GM19351 (cell line): ENCODE measurements at regions not wholly inside any gene's neighbourhood (a gene's known extent, or its start where the extent isn't known, plus 50 kb on each side); places are given as distances from the start of the nearest gene placed in this dataset.
A peak's percentile ranks its signal among the peaks of the same experiment; 100 is the strongest.

Source experiments
- ATAC-seq: cut with Tn5 transposase; IDR thresholded peaks from one replicate; pipeline ENCODE4 v1.9.1; 2021; ENCODE audit warnings: mild to moderate bottlenecking, moderate library complexity; ENCODE audit not compliant: unreplicated experiment

- no peak for ATAC-seq
Measured at GRCh38 chr1:58430421-58431275, 115.9 kb downstream of the OMA1 start.

- ATAC-seq, result no peak
Measured at GRCh38 chr1:58426918-58427317, 119.6 kb downstream of the OMA1 start.

- no peak for ATAC-seq
Measured at GRCh38 chr1:58422436-58422835, 124.1 kb downstream of the OMA1 start.

GRCh38 chr1:58418283-58419228 lies 128.0 kb downstream of the OMA1 start:
- no peak for ATAC-seq

DNA sequence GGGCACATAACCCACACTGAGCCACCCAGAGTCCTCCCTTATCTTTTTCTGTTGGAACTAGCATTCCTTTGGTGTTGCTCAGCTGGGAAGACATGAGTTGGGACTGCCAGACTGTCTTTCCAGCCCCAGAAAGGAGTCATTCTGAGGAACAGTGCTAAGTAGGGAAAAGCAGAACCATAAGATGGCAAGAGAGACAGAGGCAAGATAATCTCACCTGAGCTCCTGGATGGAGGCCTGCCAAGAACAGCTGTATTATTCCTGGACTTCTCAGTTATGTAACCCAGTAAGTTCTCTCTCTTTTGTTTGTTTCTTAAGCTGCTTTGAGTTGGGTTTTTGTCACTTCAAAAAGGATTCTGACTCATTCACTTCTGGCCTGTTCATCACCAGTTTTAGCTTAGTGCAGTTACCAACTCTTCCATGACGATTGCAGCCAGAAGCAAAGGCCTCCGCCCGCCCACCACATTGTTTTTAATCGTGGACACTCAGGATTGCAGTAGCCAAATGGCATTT lies 134.4 kb downstream of the OMA1 start:
- no peak for ATAC-seq

GRCh38 chr1:58409890-58410289 lies 136.6 kb downstream of the OMA1 start:
- no peak for ATAC-seq

DNA sequence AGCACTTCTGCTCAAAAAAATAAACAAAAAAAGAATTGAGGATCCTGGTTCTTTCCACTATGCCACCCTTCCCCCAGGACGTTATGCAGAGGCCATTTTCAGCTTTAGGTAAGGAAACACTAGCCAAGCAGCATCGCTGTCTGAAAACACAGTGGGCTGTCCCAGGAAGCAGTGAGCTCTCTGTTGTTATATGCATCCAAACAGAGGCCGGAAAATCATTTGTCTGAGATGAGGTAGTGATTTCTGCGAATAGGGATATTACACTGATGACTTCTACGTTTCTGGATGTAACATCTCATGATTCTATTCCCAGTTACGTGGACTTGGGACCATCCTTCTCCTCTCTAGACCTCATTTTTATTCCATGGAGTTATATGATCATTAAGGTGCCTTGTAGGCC lies 137.2 kb downstream of the OMA1 start:
- no peak for ATAC-seq

DNA sequence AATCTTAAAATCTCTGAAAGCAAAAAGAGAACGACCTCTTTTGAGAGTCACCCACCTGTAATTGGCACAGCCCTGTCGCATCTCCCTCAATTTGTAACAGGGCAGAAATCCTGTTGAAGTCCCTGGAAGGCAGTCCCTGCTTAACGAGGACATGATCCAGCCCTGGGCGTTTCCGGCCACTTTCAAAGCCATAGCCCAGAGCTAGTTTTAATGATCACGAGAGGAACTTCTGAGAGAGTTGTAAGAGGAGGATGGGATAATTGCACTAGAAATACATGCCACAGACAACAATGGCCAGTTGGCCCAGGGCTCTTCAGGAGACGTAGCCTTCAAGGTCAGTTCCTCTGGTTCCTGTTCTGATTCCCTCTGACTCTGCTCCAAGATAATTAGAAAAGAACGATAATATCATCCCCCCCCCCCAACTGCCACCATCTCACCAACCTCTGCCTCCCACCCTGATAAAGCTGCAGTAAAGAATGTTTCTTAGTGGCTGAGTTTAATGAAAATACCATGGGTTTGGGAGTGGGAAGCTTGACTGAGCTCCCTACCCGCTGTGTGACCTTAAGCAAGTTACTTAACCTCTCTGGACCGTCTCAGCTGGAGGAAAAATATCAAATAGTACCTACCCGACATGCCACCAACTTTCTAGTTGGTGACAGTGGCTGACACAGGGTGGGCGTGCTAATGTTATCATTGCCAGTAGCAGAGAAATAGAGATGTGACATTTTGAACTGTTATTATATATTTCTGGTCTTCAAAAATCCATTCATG lies 140.0 kb downstream of the OMA1 start:
- ATAC-seq, result no peak

DNA sequence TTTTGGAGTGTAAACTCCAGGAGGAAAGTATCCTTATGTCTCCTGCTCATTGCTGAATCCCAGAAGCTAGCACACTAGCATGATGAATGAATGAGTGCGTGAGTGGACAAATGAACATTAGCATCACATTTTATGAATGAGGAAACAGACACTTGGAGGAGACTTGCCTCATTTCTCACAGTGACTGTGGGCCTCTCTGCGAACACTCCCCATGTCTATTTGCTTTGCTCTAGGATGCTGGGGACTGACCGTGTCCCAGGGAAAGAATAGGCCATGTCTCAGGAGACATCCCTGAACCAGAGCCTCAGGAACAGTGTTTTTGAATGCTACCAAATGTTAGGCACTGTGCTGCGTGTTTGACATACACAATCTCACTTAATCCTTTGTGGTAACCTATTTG lies 140.9 kb downstream of the OMA1 start:
- ATAC-seq, result no peak

DNA sequence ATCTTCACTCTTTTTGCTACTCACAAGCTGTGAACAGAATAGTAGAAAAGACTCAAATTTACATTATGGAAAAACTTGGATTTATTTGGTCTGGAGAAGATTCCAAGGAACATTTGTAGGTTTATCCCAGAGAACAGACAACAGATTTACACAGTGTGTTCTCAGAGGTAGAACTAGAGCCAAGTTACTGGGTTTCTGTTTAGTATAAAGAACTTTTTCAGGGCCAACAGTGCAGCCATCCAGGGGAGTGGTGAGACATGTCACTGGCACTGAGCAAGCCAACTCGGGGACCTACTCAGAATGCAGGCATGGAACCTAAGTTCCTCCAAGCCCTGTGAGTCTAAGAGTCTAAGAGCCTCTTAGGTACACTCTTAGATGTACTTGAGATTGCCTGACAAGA lies 142.6 kb downstream of the OMA1 start:
- ATAC-seq, result no peak

- no peak for ATAC-seq
Measured at GRCh38 chr1:58402444-58402843, 144.1 kb downstream of the OMA1 start.

DNA sequence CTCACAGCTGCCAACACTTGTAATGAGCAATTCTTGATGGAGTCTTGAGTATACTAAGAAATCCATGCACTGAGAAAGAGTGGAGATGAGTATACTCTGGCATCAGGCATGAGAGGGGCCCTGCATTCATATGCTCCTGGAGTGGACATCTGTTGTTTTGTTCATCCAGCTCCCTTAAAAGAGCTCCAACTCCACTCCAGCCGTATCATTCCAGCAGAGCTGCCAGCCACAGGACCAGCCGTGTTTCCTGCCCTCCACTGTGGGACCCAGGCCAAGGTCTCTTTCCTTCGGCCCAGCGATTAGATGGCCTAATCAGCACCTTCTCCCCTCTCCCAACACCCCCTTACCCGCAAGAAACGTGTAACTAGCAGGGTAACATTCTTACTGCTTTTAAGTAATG lies 144.5 kb downstream of the OMA1 start:
- ATAC-seq, result no peak

DNA sequence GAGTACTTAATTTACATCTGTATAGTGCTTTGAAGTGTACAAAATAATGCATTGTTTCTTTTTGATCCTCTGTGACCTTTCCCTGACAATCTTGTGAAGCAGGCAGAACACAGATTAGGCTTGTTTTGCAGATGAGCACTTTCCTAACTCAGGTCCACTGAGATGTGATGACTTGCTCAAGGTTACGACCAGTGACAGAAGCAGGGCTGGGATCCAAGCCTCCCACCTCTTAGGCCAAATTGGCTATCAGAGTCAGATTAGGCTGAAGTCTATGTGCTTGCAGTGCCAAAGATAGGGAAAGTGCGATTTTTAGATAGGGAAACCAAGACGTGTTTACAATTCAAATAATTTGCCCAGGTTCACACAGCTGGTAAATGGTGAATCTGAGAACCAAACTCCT lies 147.3 kb downstream of the OMA1 start:
- ATAC-seq, result no peak

GRCh38 chr1:58398714-58399113 lies 147.8 kb downstream of the OMA1 start:
- ATAC-seq, result no peak

- no peak for ATAC-seq
Measured at GRCh38 chr1:58397187-58397820, 149.2 kb downstream of the OMA1 start.

DNA sequence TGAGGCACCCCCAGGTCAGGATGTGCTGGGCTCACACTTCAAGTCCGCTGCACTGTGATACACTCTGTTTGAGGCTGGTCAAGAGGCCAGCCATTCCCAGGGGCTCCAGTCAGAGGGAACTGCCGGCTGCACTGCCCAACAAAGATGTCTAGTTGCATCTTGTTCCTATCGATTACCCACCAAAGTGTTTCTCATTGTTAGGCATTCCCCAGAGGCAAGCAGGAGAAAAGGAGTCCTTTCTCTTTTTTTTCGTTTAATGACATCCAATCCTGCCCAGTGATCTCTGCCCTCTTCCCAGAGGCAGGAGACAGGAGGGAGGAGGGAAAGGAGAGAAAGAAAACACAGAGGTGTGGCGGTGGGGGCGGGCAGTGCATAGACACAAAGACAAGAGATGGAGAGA lies 150.4 kb downstream of the OMA1 start:
- ATAC-seq, result no peak

DNA sequence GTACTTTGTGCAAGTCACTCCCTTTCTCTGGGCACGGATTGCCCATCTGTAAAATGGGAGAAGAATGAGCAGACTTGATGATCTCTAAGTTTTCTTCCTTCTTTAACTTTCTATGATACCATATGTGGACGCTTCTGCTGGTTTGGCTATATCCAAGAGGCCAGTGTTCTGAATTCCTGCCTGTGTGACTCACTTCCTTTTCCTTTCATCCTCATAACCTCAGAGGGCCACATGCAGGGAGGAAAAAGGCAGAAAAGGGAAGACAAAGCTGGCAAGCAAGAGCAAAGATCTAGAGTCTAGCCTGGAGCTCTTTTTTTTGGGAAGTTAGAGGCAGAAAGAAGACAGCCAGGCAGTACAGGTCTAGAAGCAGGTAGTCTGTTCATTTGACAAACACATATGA lies 151.2 kb downstream of the OMA1 start:
- no peak for ATAC-seq

DNA sequence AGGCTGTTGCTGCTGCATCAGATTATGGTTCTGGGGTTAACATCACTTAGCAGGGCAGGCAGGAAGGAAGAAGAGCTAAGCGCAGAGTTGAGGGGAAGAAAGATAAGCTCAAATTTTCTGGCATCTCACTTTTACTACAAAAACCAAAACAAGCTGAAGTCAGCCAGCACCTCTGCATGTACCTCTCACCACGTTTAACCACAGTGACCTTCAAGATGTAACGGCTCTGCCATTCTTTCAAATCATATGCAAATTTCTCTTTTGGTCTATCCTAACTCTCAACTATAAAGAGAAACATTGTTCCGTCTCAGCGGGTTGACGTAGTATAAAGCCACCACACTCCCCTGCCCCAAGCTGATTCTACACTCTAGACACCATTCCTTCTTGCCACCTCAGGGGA lies 154.4 kb downstream of the OMA1 start:
- ATAC-seq, result peak; percentile 89

DNA sequence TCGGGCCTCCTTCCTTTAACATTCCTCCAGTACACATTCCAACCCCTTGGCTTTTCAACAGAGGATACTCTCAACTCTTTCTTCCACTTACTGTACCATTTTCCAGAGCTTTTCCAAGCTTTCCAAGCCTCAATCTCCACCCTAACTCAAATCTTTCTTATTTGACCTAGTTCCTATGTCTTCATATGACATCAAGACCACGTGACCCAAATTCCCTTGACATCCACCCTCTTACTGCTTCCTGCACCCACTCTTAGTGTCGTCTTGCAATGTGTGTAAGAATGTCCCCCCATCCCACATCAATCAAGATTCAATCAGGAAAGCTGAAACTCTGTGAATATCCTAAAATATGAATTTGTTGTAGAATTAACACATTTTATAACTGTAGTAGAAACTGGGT lies 155.0 kb downstream of the OMA1 start:
- no peak for ATAC-seq

- no peak for ATAC-seq
Measured at GRCh38 chr1:58391056-58391455, 155.5 kb downstream of the OMA1 start.

DNA sequence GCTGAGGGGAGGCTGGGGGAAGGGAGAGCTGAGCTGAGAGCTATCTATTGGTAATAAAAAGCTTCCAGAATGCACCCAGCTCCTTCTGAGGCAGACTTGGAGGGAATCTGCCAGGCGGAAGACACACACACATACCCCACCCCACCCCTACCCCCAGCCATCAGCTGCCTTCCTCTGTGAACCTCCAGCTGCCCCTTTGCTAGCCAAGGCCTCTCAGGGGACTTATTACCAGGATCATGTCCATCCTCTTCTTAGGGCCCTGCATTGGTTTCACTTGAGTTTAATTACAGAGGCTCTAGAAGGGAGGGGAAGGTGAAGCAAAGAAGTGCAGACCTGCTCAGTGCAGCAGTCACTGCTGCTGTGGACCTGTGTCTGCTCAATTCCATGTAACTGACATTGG lies 156.4 kb downstream of the OMA1 start:
- ATAC-seq, result no peak
